HepG2 (cell line): ENCODE measurements at regions not wholly inside any gene's neighbourhood (a gene's known extent, or its start where the extent isn't known, plus 50 kb on each side); places are given as distances from the start of the nearest gene placed in this dataset.

ENCODE experiments used
- ATAC-seq: fragments of 200-7000 bp; cut with Tn5 transposase; 3 replicates; pipeline ENCODE4 v1.9.1; 2020; ENCODE audit warnings: mild to moderate bottlenecking, moderate library complexity
- BruUV-seq: library from RNA; stranded (reverse); fragments of 400-500 nt; replicated peaks from 2 replicates; lab custom pipeline; 2021; lab: Mats Ljungman, UMichigan
- CTCF ChIA-PET: fragments of 300-600 bp; formaldehyde crosslinking; extraction: SDS; loops from one replicate; lab custom pipeline; 2021; ENCODE audit warnings: low total read pairs, inconsistent platforms, low intra/inter-chr PET ratio; lab: Yijun Ruan, JAX
- POLR2A ChIA-PET: fragments of 350-600 bp; sonication (Branson Sonifier 250); formaldehyde crosslinking; loops from one replicate; lab custom pipeline; 2020; ENCODE audit warnings: antibody characterized with exemption, inconsistent platforms; lab: Yijun Ruan, JAX
- DNase-seq: peaks from one replicate; pipeline ENCODE4 v3.0.0-alpha.2; 2015; ENCODE audit warnings: low spot score
- FAIRE-seq: peaks from 3 replicates; lab custom pipeline; 2011; peaks lifted over from hg19 to GRCh38; lab: Jason Lieb, UNC
- H2AFZ ChIP-seq: one replicate; pipeline ENCODE4 v1.6.1; 2011; ENCODE audit warnings: low read length, inconsistent platforms
- H3K27ac ChIP-seq: fragments of 300-600 bp; 3 replicates; pipeline ENCODE4 v1.8.0; 2011; ENCODE audit warnings: mixed run types, mild to moderate bottlenecking, mixed read lengths, low read length, inconsistent platforms; ENCODE audit not compliant: insufficient read depth; ENCODE audit errors: extremely low read length
- H3K27me3 ChIP-seq, 2 experiments: fragments of 200-600 bp in 1 of 2; 2 replicates in 1 of 2; 3 replicates in 1 of 2; pipeline versions ENCODE4 v1.6.0 to v1.8.0; 2011; ENCODE audit warnings: low read length in 2 of 2, mild to moderate bottlenecking in 2 of 2, moderate library complexity in 2 of 2, inconsistent platforms in 1 of 2; ENCODE audit not compliant: insufficient read depth in 2 of 2, control insufficient read depth in 1 of 2
- H3K36me3 ChIP-seq, 2 experiments: fragments of 200-600 bp in 1 of 2; replicated peaks in 1 of 2; 2 replicates in 1 of 2; 3 replicates in 1 of 2; pipeline versions ENCODE4 v1.5.1 to v1.8.0; 2011; ENCODE audit warnings: low read length in 2 of 2, inconsistent platforms in 1 of 2; ENCODE audit not compliant: insufficient read depth in 2 of 2, control insufficient read depth in 1 of 2
- H3K4me1 ChIP-seq: 2 replicates; pipeline ENCODE4 v1.5.1; 2012; ENCODE audit warnings: low read length, inconsistent platforms; ENCODE audit not compliant: insufficient read depth
- H3K4me2 ChIP-seq: 2 replicates; pipeline ENCODE4 v1.6.0; 2011; ENCODE audit warnings: low read depth, low read length, inconsistent platforms
- H3K4me3 ChIP-seq, 3 experiments: fragments of 200-600 bp in 1 of 3; sonication (generic), shearing (Covaris generic) in 1 of 3; replicated peaks in 1 of 3; 2 replicates each; pipeline ENCODE4 v1.5.1; 2011 to 2016; ENCODE audit warnings: low read length in 3 of 3, inconsistent platforms in 2 of 3, low read depth in 2 of 3, mild to moderate bottlenecking in 2 of 3, control low read depth in 1 of 3, mixed read lengths in 1 of 3; ENCODE audit not compliant: insufficient read depth in 1 of 3
- H3K79me2 ChIP-seq: one replicate; pipeline ENCODE4 v1.6.1; 2011; ENCODE audit warnings: low read length, inconsistent platforms; ENCODE audit not compliant: insufficient read depth
- H3K9ac ChIP-seq: 2 replicates; pipeline ENCODE4 v1.6.0; 2011; ENCODE audit warnings: mild to moderate bottlenecking, low read depth, low read length, inconsistent platforms; ENCODE audit not compliant: insufficient read depth
- H3K9me3 ChIP-seq: 2 replicates; pipeline ENCODE4 v1.5.1; 2012; ENCODE audit warnings: mild to moderate bottlenecking, low read length
- H4K20me1 ChIP-seq: 2 replicates; pipeline ENCODE4 v1.6.0; 2011; ENCODE audit warnings: inconsistent platforms, mild to moderate bottlenecking, low read length, moderate library complexity; ENCODE audit not compliant: insufficient read depth
- ARNT2 ChIP-seq: sonication (generic); formaldehyde crosslinking; IDR thresholded peaks from 2 replicates; pipeline ENCODE4 v1.8.0; 2022; ENCODE audit warnings: mild to moderate bottlenecking, low read depth, missing genetic modification reagents, moderate library complexity
- MAFF ChIP-seq: IDR thresholded peaks from 2 replicates; pipeline ENCODE4 v1.6.1; 2011; ENCODE audit warnings: low read depth, low read length, improper control_type of control experiment
- MAFK ChIP-seq, 2 experiments: IDR thresholded peaks in 1 of 2; conservative IDR thresholded peaks in 1 of 2; 2 replicates each; pipeline ENCODE4 v1.6.1; 2011; ENCODE audit warnings: improper control_type of control experiment in 2 of 2, low read length in 2 of 2
- ZBTB21 ChIP-seq: sonication (generic); formaldehyde crosslinking; IDR thresholded peaks from 2 replicates; pipeline ENCODE4 v1.4.0; 2020; ENCODE audit warnings: missing genetic modification reagents
- WGBS: methylation state at CpG from one replicate; pipeline ENCODE4 v1.1.6; 2017; ENCODE audit warnings: low lambda C conversion rate; 5-methylcytosine and 5-hydroxymethylcytosine counted together
- in situ Hi-C: cut with HindIII; loops from 2 replicates; pipeline ENCODE4 v1.10.0; 2017; ENCODE audit warnings: low pct_unique_long_range_greater_than_20kb; ENCODE audit not compliant: extremely low pct_ligation_motif_present
- intact Hi-C: fragments of 100-400 bp; cut with micrococcal nuclease; formaldehyde crosslinking; loops from one replicate; pipeline ENCODE4 v1.10.0; 2022; ENCODE audit not compliant: unreplicated experiment
- TF ChIP-seq, protein P1 (sequence below): sonication (generic); formaldehyde crosslinking; IDR thresholded peaks from 2 replicates; pipeline ENCODE4 v1.8.0; 2022; ENCODE audit warnings: missing genetic modification reagents, low read depth, mild to moderate bottlenecking, borderline replicate concordance
- TF ChIP-seq, protein P2 (sequence below): sonication (generic); formaldehyde crosslinking; IDR thresholded peaks from 2 replicates; pipeline ENCODE4 v1.5.1; 2020; ENCODE audit warnings: mild to moderate bottlenecking, missing genetic modification reagents, moderate library complexity
- TF ChIP-seq, protein P3 (sequence below): sonication (generic); formaldehyde crosslinking; IDR thresholded peaks from 2 replicates; pipeline ENCODE4 v1.4.0; 2020; ENCODE audit warnings: mild to moderate bottlenecking, missing genetic modification reagents
- TF ChIP-seq, protein P4 (sequence below): IDR thresholded peaks from 2 replicates; pipeline ENCODE4 v1.6.1; 2016; ENCODE audit warnings: missing genetic modification reagents, missing compliant biosample characterization

DNA sequence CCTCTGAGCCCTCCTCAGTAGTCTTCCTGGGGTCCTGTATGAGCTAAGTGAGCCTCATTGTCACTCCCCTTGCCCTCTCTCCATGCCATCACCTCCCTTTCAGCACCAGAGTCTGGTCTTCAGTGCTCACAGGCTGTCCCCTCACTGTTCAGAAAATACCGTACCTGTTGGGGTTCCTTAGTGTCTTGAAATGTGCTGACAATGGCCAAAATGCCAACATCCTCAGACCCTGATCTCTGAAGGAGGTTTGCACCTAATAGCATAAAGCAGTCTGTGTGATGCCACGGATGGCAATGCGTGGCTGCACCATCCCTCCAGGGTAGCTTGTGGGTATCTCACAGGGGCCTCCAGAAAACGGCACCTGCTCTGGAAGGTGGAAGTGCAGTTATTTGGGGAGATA, 301.0 kb upstream of the TLE3 start:
- POLR2A ChIA-PET, result no interaction called here
- H3K4me2 ChIP-seq, result no peak overlapping the region
- WGBS, result 72% methylated on average over 4 of the region's 4 CpGs
- H3K27ac ChIP-seq, result no peak overlapping the region
- no peak overlapping the region for H3K4me3 ChIP-seq
- no peak for DNase-seq
- no peak for TF ChIP-seq ZBTB21 (CRISPR knock-in tag)
- no peak for TF ChIP-seq ARNT2 (CRISPR knock-in tag)
- TF ChIP-seq, protein P1, sequence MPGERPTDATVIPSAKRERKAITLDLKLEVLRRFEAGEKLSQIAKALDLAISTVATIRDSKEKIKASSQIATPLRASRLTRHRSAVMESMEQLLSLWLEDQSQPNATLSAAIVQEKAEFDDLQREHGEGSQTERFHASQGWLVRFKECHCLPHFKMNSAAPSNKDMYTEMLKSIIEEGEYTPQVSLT (CRISPR knock-in tag), result no peak
- TF ChIP-seq, protein P2, sequence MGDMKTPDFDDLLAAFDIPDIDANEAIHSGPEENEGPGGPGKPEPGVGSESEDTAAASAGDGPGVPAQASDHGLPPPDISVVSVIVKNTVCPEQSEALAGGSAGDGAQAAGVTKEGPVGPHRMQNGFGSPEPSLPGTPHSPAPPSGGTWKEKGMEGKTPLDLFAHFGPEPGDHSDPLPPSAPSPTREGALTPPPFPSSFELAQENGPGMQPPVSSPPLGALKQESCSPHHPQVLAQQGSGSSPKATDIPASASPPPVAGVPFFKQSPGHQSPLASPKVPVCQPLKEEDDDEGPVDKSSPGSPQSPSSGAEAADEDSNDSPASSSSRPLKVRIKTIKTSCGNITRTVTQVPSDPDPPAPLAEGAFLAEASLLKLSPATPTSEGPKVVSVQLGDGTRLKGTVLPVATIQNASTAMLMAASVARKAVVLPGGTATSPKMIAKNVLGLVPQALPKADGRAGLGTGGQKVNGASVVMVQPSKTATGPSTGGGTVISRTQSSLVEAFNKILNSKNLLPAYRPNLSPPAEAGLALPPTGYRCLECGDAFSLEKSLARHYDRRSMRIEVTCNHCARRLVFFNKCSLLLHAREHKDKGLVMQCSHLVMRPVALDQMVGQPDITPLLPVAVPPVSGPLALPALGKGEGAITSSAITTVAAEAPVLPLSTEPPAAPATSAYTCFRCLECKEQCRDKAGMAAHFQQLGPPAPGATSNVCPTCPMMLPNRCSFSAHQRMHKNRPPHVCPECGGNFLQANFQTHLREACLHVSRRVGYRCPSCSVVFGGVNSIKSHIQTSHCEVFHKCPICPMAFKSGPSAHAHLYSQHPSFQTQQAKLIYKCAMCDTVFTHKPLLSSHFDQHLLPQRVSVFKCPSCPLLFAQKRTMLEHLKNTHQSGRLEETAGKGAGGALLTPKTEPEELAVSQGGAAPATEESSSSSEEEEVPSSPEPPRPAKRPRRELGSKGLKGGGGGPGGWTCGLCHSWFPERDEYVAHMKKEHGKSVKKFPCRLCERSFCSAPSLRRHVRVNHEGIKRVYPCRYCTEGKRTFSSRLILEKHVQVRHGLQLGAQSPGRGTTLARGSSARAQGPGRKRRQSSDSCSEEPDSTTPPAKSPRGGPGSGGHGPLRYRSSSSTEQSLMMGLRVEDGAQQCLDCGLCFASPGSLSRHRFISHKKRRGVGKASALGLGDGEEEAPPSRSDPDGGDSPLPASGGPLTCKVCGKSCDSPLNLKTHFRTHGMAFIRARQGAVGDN, result no peak
- TF ChIP-seq, protein P3, sequence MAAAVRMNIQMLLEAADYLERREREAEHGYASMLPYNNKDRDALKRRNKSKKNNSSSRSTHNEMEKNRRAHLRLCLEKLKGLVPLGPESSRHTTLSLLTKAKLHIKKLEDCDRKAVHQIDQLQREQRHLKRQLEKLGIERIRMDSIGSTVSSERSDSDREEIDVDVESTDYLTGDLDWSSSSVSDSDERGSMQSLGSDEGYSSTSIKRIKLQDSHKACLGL (CRISPR knock-in tag), result no peak
- TF ChIP-seq MAFK (conservative IDR thresholded peaks at IDR 0.05 in 1 of 2, IDR thresholded peaks at IDR 0.05 in 1 of 2; ENCODE audit: low read length in 2 of 2), result peak; percentile 64 to 66
- peak; percentile 42; the same call in 1 of the 2 replicates for TF ChIP-seq MAFF
- TF ChIP-seq, protein P4, sequence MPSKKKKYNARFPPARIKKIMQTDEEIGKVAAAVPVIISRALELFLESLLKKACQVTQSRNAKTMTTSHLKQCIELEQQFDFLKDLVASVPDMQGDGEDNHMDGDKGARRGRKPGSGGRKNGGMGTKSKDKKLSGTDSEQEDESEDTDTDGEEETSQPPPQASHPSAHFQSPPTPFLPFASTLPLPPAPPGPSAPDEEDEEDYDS, result no peak
- CTCF ChIA-PET, result no interaction called here
- H3K4me1 ChIP-seq, result no peaks in the 10 kb centered on the region
- intact Hi-C loops, result no loop called here
- no peak for FAIRE-seq
- no peaks in the 10 kb centered on the region for H3K36me3 ChIP-seq
- H3K9me3 ChIP-seq, result no peaks in the 10 kb centered on the region
- H4K20me1 ChIP-seq, result no peaks in the 10 kb centered on the region
- BruUV-seq, result no TSS peak
- H2AFZ ChIP-seq, result no peak overlapping the region
- no peak overlapping the region for H3K9ac ChIP-seq
- in situ Hi-C loops, result no loop called here
- peaks cover 0 to 4% of the 10 kb centered on the region in 2 experiments; a peak in 1 of 5 replicates for H3K27me3 ChIP-seq
- no peaks in the 10 kb centered on the region for H3K79me2 ChIP-seq
- no peak for ATAC-seq
